GM23338 (cell line): ENCODE measurements at regions not wholly inside any gene's neighbourhood (a gene's known extent, or its start where the extent isn't known, plus 50 kb on each side); places are given as distances from the start of the nearest gene placed in this dataset.

Source experiments
- CREB1 ChIP-seq: fragments of 250-450 bp; sonication (Bioruptor Pico); IDR thresholded peaks from 2 replicates; pipeline ENCODE4 v1.5.0; 2020; ENCODE audit warnings: low read depth, mild to moderate bottlenecking, moderate library complexity
- ETS1 ChIP-seq: IDR thresholded peaks from 2 replicates; pipeline ENCODE4 v1.6.1; 2016; ENCODE audit warnings: antibody characterized with exemption
- JUNB ChIP-seq: IDR thresholded peaks from one replicate; pipeline ENCODE4 v1.6.1; 2016; ENCODE audit warnings: antibody characterized with exemption; ENCODE audit not compliant: unreplicated experiment
- POLR2AphosphoS5 ChIP-seq: IDR thresholded peaks from 2 replicates; pipeline ENCODE4 v1.6.1; 2016; ENCODE audit warnings: antibody characterized with exemption, low read depth
- TF ChIP-seq, protein P1 (sequence below), 2 experiments: fragments of 200-600 bp in 1 of 2; sonication (generic) in 1 of 2; conservative IDR thresholded peaks; 2 replicates each; pipeline versions ENCODE4 v1.5.1 to v1.6.1; 2016 to 2017; ENCODE audit warnings: antibody characterized with exemption in 2 of 2, low read depth in 2 of 2, mild to moderate bottlenecking in 2 of 2, moderate library complexity in 1 of 2

DNA sequence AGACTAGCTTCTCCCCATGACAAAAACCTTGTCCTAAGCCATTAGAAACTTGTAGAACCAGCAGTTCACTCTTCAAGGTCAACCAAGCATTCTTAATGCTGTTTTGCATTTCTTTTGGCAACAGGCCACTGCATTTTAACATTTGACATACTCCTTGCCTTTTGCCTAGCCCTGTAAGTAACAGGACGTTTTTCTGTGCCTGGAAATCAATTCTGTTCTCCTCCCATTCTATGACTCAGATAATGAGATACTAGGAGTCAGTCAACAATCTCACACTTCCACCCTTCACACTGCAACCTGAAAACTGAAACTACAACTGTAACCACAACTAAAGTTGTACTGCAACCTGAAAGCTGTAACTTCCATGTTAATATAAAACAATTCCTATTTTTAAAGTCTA lies 268.7 kb downstream of the MZT1 start:
- TF ChIP-seq, protein P1, sequence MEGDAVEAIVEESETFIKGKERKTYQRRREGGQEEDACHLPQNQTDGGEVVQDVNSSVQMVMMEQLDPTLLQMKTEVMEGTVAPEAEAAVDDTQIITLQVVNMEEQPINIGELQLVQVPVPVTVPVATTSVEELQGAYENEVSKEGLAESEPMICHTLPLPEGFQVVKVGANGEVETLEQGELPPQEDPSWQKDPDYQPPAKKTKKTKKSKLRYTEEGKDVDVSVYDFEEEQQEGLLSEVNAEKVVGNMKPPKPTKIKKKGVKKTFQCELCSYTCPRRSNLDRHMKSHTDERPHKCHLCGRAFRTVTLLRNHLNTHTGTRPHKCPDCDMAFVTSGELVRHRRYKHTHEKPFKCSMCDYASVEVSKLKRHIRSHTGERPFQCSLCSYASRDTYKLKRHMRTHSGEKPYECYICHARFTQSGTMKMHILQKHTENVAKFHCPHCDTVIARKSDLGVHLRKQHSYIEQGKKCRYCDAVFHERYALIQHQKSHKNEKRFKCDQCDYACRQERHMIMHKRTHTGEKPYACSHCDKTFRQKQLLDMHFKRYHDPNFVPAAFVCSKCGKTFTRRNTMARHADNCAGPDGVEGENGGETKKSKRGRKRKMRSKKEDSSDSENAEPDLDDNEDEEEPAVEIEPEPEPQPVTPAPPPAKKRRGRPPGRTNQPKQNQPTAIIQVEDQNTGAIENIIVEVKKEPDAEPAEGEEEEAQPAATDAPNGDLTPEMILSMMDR (conservative IDR thresholded peaks at IDR 0.05; ENCODE audit: low read depth in 2 of 2): no peak
- TF ChIP-seq JUNB (no peak), POLR2AphosphoS5 (no peak), ETS1 (no peak), CREB1 (CRISPR knock-in tag) (no peak)
